ENCODE measurements at regions not wholly inside any gene's neighbourhood (a gene's known extent, or its start where the extent isn't known, plus 50 kb on each side); places are given as distances from the start of the nearest gene placed in this dataset.

DNA sequence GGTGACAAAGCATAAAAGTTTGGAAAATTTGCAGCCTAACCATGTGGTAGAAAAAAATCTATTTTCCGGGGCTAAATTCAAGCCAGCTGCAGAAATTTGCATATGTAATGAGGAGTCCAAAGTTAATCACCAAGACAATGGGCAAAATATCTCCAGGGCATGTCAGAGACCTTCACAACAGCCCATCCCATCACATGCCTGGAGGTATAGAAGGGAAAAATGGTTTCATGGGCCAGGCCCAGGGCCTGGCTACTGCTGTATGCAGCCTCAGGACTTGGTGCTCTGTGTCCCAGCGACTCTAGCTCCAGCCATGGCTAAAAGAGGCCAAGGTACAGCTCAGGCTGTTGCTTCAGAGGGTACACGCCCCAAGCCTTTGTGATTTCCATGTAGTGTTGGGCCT is 655.8 kb upstream of the MGAT4C start:
- DNase-seq, result no peak

- no peak for DNase-seq
Observed at GRCh38 chr12:86903159-86903558, 647.0 kb upstream of the MGAT4C start.

DNA sequence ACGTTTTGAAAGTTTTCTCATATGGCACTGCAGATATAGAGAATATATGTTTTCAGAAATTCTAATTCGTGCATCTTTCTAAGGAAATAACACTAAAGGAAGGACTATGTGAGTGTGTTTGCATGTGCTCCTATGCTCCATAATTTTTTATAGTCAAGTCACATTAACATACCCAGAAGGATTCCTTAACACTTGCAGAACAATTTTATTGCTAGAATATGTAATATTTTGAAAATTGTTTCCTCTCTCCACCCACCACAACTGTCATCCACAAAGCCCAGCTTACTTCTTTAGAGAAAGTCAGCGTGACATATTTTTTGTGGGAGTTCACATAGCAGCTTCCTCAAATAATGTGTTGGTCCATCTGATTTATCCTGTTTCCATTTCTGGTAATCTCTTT is 604.6 kb upstream of the MGAT4C start:
- no peak for DNase-seq

DNA sequence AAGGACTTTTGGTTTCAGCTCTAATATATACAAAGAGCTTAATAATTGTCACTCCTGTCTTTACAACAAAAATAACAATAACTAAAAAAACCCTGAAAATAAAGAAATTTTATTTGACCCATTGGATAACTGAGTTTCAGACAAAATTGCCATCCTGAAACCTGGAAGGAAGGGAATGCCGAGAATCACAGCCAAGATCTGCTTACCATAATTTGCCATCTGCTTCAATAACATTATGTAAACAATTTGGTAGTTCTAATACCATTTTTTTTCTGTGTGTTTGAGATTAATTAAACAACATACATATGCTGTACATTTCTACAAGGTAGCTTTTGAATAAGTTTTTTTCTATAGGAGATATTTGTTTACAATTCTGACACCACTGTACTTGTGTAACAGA is 596.3 kb upstream of the MGAT4C start:
- no peak for DNase-seq

- no peak for DNase-seq
Observed at GRCh38 chr12:86838711-86839110, 582.5 kb upstream of the MGAT4C start.

DNA sequence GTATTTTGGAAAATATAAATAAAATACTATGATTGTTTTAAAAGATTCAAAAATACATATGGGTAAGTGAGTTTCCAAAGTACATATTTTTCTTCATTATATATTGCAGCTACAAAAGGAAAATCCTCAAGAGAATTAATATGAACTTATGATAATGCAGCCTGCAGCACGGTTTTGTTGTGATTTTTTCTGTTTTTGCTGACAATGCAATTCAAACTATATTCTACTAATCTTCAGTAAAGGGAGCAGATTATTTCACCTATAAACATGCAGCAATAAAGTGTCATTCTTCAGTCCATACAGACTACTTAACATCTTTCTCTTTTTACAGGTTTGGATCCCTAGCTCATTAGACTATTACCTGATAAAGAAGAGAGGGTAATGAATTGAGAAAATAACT is 582.1 kb upstream of the MGAT4C start:
- no peak for DNase-seq

DNA sequence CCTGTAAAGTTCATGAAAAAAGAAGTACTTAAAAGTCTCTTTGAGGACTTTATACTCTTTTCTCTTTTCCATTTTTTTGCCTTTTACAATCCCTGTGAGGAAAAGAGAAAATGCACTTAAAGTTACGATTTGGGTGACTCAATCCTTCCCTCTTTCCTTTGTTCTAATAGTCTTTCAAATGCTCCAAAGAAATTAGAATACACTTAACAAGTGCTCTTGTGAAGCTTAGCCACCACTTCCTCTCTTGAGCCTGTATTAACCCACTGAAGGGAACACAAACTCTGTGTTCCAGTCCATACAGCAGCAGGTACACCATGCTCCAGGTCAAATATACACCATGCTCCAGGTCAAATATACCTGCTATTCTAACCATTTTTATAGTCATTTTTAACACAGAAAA is 581.1 kb upstream of the MGAT4C start:
- DNase-seq, result no peak

DNA sequence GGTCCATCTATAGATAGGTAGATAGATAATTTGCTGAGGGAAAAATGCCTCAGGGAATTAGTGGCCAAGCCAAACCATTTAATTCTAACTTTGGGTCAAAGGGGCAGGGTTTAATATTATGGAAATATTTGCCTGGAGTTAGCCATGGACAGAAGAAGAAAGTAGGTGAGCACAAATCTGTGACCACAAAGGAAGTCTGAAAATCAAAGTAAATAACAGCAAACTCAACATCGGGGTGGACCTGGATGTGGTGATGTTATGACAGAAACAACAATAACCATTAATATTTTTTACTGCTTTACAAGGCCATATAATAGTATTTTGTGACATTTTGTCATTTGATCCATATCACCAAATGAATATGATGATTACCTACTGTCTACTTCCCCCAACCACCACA is 578.0 kb upstream of the MGAT4C start:
- DNase-seq, result no peak

- no peak for DNase-seq
Observed at GRCh38 chr12:86827409-86827808, 571.2 kb upstream of the MGAT4C start.

GRCh38 chr12:86826051-86826450 is 569.9 kb upstream of the MGAT4C start:
- DNase-seq, result no peak

DNA sequence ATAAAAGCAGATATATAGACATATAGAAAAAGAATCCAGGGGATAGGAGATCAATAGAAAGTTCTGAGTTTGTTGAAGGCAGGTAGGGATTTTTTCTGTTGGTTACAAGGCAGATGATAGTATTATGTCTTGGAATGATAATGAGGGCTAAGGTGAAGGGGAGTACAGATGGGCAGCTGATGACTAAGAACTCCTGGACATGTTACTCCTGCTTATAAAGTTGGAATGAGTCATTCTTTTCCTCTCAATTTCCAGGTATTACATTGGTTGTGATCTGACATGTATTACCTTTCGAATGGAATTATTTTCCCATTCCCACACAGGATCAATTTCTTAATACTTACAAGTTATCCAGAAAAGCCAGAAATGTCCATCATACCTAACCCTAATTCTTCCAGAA is 545.2 kb upstream of the MGAT4C start:
- DNase-seq, result no peak

DNA sequence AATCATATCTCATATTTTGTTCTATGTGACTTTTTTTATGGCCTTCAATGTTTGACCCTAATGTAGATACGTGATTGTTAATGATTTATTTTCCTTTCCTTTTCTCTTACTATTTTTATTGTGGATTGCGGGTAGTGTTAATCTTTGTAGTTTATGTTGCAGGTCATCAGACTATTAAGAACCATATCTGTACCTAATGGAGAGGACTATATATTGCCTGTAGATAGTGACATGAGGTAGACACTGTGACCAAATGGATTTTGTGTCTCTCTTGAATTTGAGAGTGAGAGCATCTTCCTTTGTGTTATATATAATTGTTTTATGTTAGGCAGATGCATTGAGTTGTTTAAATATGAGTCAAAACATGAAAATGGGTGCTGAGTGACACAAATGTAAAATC is 543.4 kb upstream of the MGAT4C start:
- no peak for DNase-seq

DNA sequence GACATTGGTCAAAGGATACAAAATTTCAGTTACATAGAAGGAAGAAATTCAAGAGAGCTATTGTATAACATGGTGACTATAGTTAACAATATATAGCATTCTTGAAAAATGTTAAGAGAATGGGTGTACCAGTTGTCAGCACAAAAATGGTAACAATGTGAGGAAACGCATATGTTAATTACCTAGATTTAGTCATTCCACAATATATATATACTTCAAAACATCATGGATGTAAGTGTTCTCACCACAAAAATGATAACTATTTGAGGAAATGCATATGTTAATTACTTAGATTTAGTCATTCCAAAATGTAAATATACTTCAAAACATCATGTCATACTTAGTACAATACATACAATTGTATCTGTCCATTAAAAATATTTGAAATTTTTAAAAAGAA is 540.4 kb upstream of the MGAT4C start:
- DNase-seq, result no peak

DNA sequence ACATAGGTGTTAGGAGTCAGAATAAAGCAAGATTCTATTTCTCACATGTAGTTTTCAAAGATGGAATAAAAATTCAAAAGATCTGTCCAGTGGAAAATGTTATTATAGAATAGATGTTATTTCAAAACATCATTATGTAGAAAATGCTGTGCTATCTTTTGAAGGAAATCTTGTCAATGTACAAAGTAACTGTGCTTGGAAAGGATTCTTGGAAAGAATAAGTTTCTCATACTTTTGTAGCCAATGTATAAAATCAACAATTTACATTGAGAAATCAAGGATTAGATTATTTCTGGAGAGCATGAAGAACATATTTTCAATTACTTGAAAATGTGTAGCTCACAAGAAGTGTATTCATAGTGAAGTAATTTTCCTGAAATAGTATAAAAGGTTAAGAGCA is 532.5 kb upstream of the MGAT4C start:
- DNase-seq, result no peak

DNA sequence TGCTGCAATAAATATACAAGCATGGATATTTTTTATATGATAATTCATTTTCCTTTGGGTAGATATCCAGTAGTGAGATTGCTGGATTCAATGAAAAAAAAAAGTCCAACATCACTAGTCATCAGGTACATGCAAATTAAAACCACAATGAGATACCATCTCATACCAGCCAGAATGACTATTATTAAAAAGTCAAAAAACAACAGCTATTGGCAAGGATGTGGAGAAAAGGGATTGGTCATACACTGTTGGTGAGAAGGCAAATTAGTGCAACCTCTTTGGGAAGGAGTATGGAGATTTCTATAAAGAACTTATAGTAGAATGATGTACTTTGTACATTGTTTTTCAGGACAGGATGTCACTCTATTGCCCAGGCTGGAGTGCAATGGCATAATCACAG is 531.2 kb upstream of the MGAT4C start:
- DNase-seq, result no peak

DNA sequence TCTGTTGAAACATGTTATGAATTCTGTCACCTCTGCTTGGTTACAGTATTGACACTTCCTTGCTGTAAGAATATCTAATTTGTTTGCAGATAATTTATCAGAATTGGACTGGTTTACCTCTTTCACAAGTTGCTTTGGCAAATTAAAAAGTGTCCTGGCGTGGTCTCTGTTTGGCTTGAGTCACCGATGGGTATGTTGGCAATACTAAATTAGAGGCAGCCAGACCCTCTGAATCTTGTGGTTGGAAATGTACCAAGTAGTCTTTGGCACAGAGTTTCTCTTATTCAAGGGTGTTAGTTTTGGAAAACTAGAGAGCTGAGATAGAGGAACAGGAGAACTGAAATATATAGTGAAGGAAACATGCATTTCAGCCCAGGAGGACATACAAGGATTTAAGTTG is 521.1 kb upstream of the MGAT4C start:
- no peak for DNase-seq

DNA sequence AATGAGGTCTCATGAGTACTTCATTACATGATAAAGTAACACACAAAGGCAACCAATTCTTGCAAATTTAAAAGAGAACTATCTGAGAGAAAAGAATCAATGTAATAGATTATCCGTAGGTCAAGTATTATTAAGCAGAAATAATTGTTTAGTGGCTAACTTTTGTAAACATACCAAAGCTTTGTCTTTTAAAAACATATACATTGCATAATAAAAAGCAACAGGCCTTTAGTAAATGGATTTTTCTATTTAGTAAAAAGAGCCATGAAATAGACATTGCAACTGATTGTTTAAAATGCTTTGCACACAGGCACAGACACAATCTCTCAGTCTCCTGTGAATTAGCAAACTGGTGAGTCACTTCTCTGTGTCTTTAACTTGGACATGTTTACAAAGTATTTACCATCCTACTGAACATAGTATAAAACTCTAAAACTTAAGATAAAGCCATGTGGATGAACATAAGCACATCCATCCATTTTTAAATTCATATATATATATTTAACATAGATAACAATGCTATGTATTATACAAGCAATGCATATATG is 518.7 kb upstream of the MGAT4C start:
- DNase-seq, result no peak

GRCh38 chr12:86772696-86773095 is 516.5 kb upstream of the MGAT4C start:
- no peak for DNase-seq

DNA sequence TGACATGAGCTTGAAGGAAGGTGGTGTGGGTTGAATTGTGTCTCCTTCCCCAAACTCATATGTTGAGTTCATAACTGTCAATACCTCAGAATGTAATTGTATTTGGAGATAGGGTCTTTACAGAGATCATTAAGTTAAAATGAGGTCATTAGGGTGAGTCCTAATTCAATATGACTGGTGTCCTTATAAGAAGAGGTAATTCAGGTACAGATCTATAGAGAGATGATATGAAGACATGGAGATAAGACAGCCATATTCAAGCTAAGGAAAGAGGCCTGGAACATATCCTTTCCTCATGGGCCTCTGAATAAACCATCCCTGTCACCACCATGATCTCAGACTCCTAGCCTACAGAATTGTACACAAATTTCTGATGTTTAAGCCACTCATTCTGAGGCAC is 514.7 kb upstream of the MGAT4C start:
- DNase-seq, result no peak

DNA sequence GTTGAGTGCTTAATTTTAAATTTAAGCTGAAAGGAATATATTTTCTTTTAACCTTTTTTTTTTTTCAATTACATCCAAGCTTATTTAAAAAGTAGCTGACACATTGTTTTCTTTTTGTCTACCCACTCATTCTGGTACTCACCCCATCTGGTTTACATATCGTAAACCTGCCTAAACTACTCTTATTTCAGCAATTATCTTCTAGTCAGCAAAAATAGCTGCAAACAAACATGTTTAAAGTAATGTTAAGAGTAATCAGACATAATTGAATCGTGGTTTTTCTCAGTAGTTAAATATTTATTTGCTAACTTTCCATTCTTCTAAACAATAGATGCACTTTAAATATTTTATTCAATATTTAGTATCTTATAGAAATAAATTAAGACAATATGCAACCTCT is 492.7 kb upstream of the MGAT4C start:
- DNase-seq, result no peak

DNA sequence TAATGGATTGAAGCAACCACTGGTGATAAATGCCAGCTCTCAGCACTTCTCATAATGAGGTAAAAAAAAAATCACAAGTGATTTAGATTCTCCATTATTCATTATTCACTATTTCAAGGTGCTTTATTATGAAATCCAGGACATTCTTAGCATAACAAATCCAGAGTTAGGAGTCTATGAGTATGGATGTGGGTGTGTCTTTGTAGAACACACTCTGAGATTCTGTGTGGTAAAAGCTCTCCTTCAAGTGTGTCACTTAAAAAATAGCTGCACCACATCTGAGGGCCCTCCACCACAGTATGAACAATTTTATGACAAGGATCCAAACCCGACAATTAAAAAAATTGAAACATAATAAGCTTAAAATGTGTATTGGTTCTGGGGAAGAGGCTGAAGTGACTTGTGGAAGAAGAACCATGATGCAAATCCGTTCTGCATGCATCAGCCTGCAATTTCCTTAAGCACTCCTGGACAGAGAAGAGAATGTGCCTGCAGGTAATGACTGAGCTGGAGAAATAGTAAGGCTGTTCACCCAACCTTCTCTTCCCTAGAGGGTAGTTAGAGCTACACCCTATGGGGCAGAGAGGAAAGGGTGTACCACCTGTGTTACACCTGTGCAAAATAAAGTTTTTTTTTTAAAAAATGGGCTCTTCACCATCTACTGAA is 488.5 kb upstream of the MGAT4C start:
- no peak for DNase-seq

DNA sequence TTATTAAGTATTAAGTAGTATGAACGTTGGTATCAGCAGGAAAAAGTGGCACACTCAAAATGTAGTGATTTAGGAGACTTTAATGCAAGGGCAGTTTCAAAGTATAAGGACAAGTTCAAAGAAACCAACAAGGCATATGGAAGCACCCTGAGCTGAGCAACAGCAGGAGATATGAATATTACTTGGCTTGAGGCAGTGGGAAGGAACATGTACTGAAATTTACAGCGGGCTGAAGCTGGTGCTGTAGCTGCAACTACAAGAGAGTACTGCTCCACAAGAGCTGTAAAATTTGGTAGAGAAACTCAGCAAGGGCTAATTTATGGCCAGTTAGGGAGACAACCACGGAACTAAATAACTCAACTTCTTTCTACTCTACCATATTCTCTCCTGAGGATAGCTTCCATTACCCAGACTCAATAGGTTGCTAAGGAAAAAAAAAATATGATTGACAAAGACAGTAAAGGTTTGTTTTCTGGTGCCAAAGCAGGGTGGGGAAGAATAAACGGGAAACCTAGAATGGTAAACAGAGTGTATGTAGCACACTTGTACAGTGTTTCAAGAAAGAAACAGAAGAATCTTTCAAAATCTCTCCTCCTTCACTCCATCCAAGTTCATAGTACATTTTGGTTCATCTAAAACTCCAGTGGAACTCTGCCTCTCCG is 487.8 kb upstream of the MGAT4C start:
- no peak for DNase-seq

- no peak for DNase-seq
Observed at GRCh38 chr12:86741531-86741930, 485.3 kb upstream of the MGAT4C start.

GRCh38 chr12:86735851-86736250 is 479.7 kb upstream of the MGAT4C start:
- DNase-seq, result no peak

GRCh38 chr12:86735072-86735471 is 478.9 kb upstream of the MGAT4C start:
- DNase-seq, result no peak
